ENCODE measurements at regions not wholly inside any gene's neighbourhood (a gene's known extent, or its start where the extent isn't known, plus 50 kb on each side); places are given as distances from the start of the nearest gene placed in this dataset.

GRCh38 chr9:71302776-71303175, 181.4 kb upstream of the TRPM3 start:
- TF ChIP-seq, protein P1, sequence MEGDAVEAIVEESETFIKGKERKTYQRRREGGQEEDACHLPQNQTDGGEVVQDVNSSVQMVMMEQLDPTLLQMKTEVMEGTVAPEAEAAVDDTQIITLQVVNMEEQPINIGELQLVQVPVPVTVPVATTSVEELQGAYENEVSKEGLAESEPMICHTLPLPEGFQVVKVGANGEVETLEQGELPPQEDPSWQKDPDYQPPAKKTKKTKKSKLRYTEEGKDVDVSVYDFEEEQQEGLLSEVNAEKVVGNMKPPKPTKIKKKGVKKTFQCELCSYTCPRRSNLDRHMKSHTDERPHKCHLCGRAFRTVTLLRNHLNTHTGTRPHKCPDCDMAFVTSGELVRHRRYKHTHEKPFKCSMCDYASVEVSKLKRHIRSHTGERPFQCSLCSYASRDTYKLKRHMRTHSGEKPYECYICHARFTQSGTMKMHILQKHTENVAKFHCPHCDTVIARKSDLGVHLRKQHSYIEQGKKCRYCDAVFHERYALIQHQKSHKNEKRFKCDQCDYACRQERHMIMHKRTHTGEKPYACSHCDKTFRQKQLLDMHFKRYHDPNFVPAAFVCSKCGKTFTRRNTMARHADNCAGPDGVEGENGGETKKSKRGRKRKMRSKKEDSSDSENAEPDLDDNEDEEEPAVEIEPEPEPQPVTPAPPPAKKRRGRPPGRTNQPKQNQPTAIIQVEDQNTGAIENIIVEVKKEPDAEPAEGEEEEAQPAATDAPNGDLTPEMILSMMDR (IDR thresholded peaks at IDR 0.05; ENCODE audit: low read length) = no peak
- no peak for TF ChIP-seq EZH2 (IDR thresholded peaks at IDR 0.05; ENCODE audit: borderline replicate concordance, low read length)
